ENCODE measurements at regions not wholly inside any gene's neighbourhood (a gene's known extent, or its start where the extent isn't known, plus 50 kb on each side); places are given as distances from the start of the nearest gene placed in this dataset.

DNA sequence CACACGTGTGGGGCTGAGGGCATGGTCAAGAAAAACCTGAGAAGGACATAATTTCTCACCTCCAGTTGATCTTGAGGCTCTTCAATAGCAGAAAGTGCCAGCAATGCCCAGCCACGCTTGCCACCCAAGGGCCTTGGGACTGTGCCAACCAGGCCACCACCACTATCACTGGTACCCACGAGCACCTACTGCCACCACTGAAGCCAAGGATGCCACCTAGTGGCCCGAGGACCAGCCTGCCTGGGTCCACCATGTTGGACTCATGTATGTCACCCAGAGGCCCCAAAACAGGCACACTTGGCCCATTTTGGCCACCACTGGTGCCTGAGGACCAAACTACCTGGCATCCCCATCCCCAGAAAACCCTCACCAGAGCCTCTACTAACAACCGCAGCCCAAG is 191.8 kb downstream of the ADAM29 start:
- Mint-ChIP-seq H3K27ac (ENCODE audit: unreplicated experiment) (no peak overlapping the region), H3K4me1 (no peaks in the 10 kb centered on the region), H3K9me3 (peaks cover 6% of the 10 kb centered on the region), H3K36me3 (ENCODE audit: low read depth) (no peaks in the 10 kb centered on the region), H3K4me3 (no peak overlapping the region), H3K27me3 (ENCODE audit: low read depth) (no peaks in the 10 kb centered on the region)
- TF ChIP-seq, protein P1, sequence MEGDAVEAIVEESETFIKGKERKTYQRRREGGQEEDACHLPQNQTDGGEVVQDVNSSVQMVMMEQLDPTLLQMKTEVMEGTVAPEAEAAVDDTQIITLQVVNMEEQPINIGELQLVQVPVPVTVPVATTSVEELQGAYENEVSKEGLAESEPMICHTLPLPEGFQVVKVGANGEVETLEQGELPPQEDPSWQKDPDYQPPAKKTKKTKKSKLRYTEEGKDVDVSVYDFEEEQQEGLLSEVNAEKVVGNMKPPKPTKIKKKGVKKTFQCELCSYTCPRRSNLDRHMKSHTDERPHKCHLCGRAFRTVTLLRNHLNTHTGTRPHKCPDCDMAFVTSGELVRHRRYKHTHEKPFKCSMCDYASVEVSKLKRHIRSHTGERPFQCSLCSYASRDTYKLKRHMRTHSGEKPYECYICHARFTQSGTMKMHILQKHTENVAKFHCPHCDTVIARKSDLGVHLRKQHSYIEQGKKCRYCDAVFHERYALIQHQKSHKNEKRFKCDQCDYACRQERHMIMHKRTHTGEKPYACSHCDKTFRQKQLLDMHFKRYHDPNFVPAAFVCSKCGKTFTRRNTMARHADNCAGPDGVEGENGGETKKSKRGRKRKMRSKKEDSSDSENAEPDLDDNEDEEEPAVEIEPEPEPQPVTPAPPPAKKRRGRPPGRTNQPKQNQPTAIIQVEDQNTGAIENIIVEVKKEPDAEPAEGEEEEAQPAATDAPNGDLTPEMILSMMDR (conservative IDR thresholded peaks at IDR 0.05), result no peak
- no peak for DNase-seq (ENCODE audit: low read depth, low spot score)

GRCh38 chr4:175125410-175126068 is 207.4 kb downstream of the ADAM29 start:
- Mint-ChIP-seq H3K27me3 (ENCODE audit: low read depth) (no peaks in the 10 kb centered on the region), H3K4me1 (no peaks in the 10 kb centered on the region), H3K27ac (ENCODE audit: unreplicated experiment) (no peak overlapping the region), H3K9me3 (peaks cover 19% of the 10 kb centered on the region), H3K4me3 (no peak overlapping the region), H3K36me3 (ENCODE audit: low read depth) (no peaks in the 10 kb centered on the region)
- TF ChIP-seq, protein P1 (conservative IDR thresholded peaks at IDR 0.05), result no peak
- no peak for DNase-seq (ENCODE audit: low read depth, low spot score)

- TF ChIP-seq, protein P1 (conservative IDR thresholded peaks at IDR 0.05), result no peak
- Mint-ChIP-seq H3K27ac (ENCODE audit: unreplicated experiment) (no peak overlapping the region), H3K9me3 (peaks cover 10% of the 10 kb centered on the region), H3K4me1 (no peaks in the 10 kb centered on the region), H3K27me3 (ENCODE audit: low read depth) (no peaks in the 10 kb centered on the region), H3K4me3 (no peak overlapping the region), H3K36me3 (ENCODE audit: low read depth) (no peaks in the 10 kb centered on the region)
- no peak for DNase-seq (ENCODE audit: low read depth, low spot score)
These were observed 209.2 kb downstream of the ADAM29 start for GRCh38 chr4:175127314-175127713.

DNA sequence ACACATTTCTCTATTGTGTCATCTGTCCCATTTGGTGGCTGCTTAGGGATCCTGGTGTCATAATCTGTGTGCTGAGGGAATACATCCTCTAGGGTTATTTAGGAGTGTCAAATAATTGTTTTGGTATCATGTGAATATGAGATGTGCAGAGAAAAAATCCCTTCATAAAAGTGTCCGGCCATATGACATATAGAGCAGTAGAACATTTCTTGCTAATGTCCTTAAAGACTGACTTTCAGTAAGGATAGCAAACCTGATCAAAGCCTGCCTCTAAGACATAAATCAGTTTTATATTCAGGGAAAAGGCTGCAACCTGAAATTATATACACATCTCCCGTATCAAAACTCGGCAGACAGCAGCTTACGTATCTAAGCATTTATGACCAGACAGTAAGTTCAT is 211.6 kb downstream of the ADAM29 start:
- Mint-ChIP-seq H3K4me3 (no peak overlapping the region), H3K36me3 (ENCODE audit: low read depth) (no peaks in the 10 kb centered on the region), H3K4me1 (no peaks in the 10 kb centered on the region), H3K9me3 (no peaks in the 10 kb centered on the region), H3K27me3 (ENCODE audit: low read depth) (no peaks in the 10 kb centered on the region), H3K27ac (ENCODE audit: unreplicated experiment) (no peak overlapping the region)
- no peak for DNase-seq (ENCODE audit: low read depth, low spot score)
- TF ChIP-seq, protein P1 (conservative IDR thresholded peaks at IDR 0.05), result no peak

GRCh38 chr4:175139205-175139604 is 221.0 kb downstream of the ADAM29 start:
- Mint-ChIP-seq H3K27me3 (ENCODE audit: low read depth) (no peaks in the 10 kb centered on the region), H3K27ac (ENCODE audit: unreplicated experiment) (no peak overlapping the region), H3K4me1 (no peaks in the 10 kb centered on the region), H3K36me3 (ENCODE audit: low read depth) (no peaks in the 10 kb centered on the region), H3K9me3 (no peaks in the 10 kb centered on the region), H3K4me3 (no peak overlapping the region)
- DNase-seq (ENCODE audit: low read depth, low spot score), result no peak
- TF ChIP-seq, protein P1 (conservative IDR thresholded peaks at IDR 0.05), result no peak

All from neural crest cell (in vitro differentiated cells).